NCI-H748 treated with DMSO at 0.1 percent for 48 hours (cell line): ENCODE measurements at regions not wholly inside any gene's neighbourhood (a gene's known extent, or its start where the extent isn't known, plus 50 kb on each side); places are given as distances from the start of the nearest gene placed in this dataset.
A peak's percentile ranks its signal among the peaks of the same experiment; 100 is the strongest.

ENCODE experiments used
- DNase-seq: peaks from one replicate; lab custom pipeline; 2025; lab: John Stamatoyannopoulos, UW

- DNase-seq, result no peak
These were observed 53.4 kb downstream of the GAS1 start for GRCh38 chr9:86893811-86894490.

- DNase-seq, result no peak
These were observed 54.7 kb downstream of the GAS1 start for GRCh38 chr9:86892576-86892975.

- DNase-seq, result no peak
These were observed 55.3 kb downstream of the GAS1 start for GRCh38 chr9:86891886-86892437.

GRCh38 chr9:86891091-86891490, 56.2 kb downstream of the GAS1 start:
- no peak for DNase-seq

GRCh38 chr9:86885232-86885631, 62.1 kb downstream of the GAS1 start:
- no peak for DNase-seq

- DNase-seq, result no peak
These were observed 70.6 kb downstream of the GAS1 start for GRCh38 chr9:86876621-86877196.

GRCh38 chr9:86868616-86869015, 78.7 kb downstream of the GAS1 start:
- DNase-seq, result no peak

- DNase-seq, result no peak
These were observed 79.4 kb downstream of the GAS1 start for GRCh38 chr9:86867804-86868313.

GRCh38 chr9:86865952-86866351, 81.4 kb downstream of the GAS1 start:
- DNase-seq, result no peak

GRCh38 chr9:86860006-86860405, 87.3 kb downstream of the GAS1 start:
- no peak for DNase-seq

GRCh38 chr9:86859056-86859455, 88.2 kb downstream of the GAS1 start:
- no peak for DNase-seq

- no peak for DNase-seq
These were observed 89.3 kb downstream of the GAS1 start for GRCh38 chr9:86858009-86858408.

- DNase-seq, result no peak
These were observed 91.0 kb downstream of the GAS1 start for GRCh38 chr9:86856259-86856658.

GRCh38 chr9:86854898-86855523, 92.3 kb downstream of the GAS1 start:
- DNase-seq, result peak; percentile 42

- no peak for DNase-seq
These were observed 100.7 kb downstream of the GAS1 start for GRCh38 chr9:86846656-86847055.

- no peak for DNase-seq
These were observed 104.1 kb downstream of the GAS1 start for GRCh38 chr9:86843206-86843605.

GRCh38 chr9:86842573-86842972, 104.7 kb downstream of the GAS1 start:
- no peak for DNase-seq

- no peak for DNase-seq
These were observed 107.8 kb downstream of the GAS1 start for GRCh38 chr9:86839522-86839921.

- no peak for DNase-seq
These were observed 108.5 kb downstream of the GAS1 start for GRCh38 chr9:86838519-86839497.

GRCh38 chr9:86837345-86837744, 110.0 kb downstream of the GAS1 start:
- DNase-seq, result no peak

GRCh38 chr9:86836797-86837196, 110.5 kb downstream of the GAS1 start:
- no peak for DNase-seq

GRCh38 chr9:86836266-86836665, 111.0 kb downstream of the GAS1 start:
- DNase-seq, result no peak
